HG03103 (cell line): ENCODE measurements at regions not wholly inside any gene's neighbourhood (a gene's known extent, or its start where the extent isn't known, plus 50 kb on each side); places are given as distances from the start of the nearest gene placed in this dataset.

Experiments used
- ATAC-seq: cut with Tn5 transposase; IDR thresholded peaks from one replicate; pipeline ENCODE4 v1.9.1; 2021; ENCODE audit warnings: low read depth; ENCODE audit not compliant: unreplicated experiment

- ATAC-seq: no peak
These were observed 439.2 kb upstream of the SOX9 start for GRCh38 chr17:71681427-71682173.

GRCh38 chr17:71682174-71682494 is 438.7 kb upstream of the SOX9 start:
- no peak for ATAC-seq

GRCh38 chr17:71689782-71690181 is 431.0 kb upstream of the SOX9 start:
- ATAC-seq: no peak

DNA sequence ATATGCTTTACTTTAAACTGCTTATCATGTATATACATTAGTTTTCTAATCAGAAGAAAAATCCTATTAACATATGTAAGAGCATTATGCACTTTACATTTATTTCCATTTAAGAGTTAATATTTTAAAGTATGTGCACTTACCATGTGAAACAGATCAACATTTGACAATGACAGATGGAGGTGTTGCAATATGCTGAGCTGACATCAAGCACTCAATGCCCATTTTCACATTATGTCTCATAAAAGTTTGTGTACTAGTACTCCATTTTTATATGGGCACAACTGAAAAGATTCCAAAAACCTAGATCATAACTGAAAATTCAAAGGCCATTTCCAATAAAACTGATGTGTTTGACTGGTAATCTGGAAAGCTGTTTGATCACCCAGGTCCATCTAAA is 420.9 kb upstream of the SOX9 start:
- ATAC-seq: no peak

GRCh38 chr17:71703701-71704100 is 417.1 kb upstream of the SOX9 start:
- no peak for ATAC-seq

DNA sequence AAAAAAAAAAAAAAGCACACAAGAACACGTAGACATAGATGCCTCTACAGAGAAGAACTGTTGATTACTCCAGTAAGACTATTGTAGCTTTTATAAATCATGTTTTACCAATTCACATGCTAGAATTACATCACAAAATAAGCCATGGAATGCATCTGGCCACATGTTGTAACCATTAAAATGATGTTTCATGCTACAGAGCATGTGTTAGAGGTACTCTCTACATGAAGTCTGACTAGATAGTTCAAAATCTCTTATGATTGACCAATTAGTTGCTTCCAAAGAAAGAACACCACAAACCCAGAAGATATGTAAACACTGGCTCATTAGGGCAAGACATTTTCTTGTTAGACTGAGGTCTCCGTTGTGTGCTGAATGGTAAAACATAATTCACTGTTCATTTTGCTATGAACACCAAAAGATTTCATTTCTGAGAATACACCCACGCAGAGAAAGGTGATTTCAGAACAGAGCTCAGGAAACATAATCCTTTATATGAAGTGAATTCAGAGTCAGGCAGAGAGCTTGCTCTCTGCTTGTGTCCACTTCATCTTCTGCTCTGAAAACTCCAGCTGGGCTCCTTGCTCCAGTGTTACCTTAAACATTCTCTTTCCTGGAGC is 411.4 kb upstream of the SOX9 start:
- ATAC-seq: no peak

DNA sequence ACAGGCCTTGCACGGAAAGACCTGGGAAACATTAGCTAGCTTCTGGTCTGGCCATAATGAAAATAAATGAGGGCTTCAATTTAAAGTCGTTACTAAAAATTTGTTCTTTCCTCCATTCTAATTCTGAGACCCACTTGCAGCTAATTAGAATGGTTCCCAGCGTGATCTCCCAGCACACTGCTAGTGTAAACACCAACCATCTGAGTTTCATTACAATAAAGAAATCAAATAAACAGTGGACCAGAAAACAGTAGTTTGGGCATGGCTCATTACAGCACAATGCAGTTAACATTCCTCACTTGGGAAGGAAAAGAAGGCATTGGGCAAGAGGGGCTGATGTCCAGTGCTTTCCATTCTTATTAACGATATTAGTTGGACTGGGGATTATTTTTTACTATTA is 410.9 kb upstream of the SOX9 start:
- no peak for ATAC-seq

DNA sequence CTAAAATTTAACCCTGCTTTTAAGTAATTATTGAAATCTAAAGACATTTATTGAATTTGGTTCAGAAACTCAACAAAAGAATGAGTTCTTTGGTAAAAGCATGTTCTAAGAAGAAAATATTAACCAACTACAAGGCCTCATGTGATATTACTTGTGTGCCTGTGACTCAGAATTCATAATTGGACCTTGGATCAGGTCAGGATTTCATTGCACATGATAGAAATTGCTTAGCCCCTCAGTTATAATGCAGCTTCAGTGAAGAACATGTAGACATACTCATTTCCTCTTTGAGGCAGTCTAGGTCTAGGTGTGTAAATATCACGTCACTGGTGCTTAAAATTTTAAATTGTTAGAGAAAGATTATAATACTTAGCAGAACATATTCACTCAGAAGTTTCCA is 410.0 kb upstream of the SOX9 start:
- ATAC-seq: no peak

DNA sequence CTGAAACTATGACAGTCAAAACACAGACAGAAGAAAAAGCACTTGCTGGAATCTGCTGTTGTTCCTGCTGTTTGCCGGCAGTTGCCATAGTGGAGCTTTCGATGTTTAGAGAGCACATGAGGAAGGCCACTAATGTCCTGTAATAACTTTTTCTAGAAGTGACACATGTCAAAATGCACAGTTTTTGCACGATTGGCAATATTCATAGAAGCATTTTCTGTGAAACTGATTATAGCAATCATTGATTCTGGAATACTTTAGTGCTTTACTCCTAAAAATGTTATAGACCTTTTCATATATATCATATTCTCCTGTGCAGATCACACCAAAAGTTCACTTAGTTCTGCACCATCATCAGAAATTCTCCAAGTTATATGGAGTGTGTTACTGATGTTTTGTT is 407.0 kb upstream of the SOX9 start:
- ATAC-seq: no peak

DNA sequence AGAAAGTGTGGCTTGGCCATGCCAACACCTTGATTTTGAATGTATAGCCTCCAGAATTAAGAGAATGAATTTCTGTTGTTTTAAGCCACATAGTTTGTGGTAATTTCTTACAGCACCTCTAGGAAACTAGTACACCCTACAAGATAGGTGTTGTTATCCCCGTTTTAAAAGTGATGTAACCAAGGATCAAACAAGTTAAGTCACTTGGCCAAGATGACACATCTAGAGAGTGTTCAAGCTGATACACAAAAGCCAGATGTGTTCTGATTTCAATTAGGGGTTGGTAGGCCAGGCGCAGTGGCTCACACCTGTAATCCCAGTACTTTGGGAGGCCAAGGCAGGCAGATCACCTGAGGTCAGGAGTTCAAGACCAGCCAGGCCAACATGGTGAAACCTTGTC is 396.5 kb upstream of the SOX9 start:
- no peak for ATAC-seq

DNA sequence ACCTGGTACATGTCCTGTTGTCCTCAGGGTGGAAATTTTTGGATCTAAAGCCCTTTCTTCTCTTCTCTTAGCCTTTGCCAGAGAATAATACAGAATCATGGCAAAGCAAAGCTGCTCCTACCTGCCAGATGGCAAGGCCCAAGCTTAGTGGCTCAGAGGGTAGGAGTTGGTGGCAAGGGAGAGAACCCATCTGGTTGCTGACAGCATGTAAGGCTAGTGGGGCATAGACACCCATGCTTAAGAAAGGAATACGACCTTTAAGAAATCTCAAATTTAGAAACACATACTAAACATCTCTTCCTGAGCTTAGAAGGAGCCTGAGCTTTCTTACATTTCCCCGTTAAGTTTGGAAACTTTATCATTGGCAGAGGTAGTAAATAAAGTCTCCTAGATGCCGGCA is 395.0 kb upstream of the SOX9 start:
- ATAC-seq: no peak

GRCh38 chr17:71726341-71726740 is 394.5 kb upstream of the SOX9 start:
- no peak for ATAC-seq

DNA sequence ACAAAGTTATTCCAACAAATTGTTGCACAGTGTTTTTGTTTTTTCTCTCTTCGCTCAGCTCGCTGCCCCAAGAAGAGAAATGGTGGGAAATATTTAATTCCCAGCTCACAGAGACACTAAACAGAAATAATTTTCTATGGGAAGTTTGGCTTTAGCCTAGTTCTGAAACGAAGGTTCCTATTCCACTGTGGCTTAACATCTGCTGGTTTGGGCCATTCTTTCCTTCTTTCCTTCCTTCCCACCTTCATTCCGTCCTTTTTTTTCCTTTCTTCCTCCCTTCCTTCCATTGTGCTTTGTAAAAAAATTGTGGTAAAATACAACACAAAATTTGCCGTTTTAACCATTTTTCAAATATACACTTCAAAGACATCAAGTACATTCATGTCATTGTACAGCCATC is 393.5 kb upstream of the SOX9 start:
- no peak for ATAC-seq

DNA sequence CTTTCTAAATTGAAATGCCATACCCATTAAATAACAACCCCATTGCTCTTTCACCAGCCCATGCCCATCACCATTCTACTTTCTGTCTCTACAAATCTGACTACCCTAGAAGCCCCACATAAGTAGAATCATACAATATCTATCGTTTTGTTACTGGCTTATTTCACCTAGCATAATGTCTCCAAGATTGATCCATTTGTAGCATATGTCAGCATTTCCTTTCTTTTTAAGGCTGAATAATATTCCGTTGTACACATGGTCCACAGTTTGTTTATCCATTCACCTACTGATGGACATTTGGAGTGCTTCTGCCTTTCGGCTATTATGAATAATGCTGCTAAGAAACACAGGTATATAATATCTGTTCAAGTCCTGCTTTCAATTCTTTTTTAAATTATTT is 393.1 kb upstream of the SOX9 start:
- no peak for ATAC-seq

DNA sequence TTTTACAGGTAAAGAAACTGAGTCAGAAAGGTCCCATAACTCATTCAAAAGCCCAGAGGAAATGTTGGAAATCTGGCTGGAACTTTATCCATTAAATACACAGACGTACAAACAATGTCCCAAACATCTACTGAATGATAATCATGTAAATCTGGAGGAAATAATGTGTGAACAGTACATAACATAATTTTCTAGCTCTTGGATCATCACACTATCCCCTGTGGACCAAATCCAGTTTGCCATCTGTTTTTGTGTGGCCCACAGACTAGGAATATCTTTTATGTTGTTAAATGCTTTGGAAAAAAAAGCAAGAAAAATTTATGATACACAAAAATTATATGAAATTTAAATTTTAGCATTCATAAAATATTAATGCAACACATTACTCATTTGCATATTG is 389.9 kb upstream of the SOX9 start:
- no peak for ATAC-seq

GRCh38 chr17:71735893-71736292 is 384.9 kb upstream of the SOX9 start:
- no peak for ATAC-seq

DNA sequence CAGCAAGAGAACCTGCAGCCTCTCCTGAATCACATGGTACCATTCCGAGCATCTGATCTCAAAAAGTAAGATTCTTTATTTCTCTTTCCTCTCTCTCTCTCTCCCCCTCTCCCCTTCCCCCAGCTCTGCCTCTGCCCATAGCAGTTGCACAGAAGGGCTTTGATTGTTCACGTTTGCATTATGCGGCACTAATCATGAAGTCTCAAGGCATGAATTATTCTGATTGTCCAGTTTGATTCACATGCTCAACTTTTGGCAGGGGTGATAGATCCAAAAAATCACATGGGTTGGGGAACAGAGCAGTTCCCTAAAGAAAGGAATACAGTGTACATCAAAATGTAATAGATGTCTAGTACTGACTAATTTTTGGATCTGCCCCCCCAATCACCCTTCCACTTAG is 380.0 kb upstream of the SOX9 start:
- ATAC-seq: no peak

DNA sequence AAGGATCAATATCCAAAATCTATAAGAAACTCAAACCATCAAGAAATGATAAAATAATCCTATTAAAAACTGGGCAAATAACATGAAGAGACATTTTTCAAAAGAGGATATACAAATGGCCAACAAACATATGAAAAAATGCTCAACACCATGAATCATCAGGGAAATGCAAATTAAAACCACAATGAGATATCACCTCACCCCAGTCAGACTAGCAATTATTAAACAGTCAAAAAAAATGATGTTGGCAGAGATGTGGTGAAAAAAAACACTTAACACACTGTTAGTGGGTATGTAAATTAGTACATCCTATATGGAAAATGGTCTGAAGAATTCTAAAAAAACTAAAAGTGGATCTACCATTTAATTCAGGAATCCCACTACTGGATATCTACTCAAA is 379.0 kb upstream of the SOX9 start:
- ATAC-seq: no peak

GRCh38 chr17:71748872-71749271 is 371.9 kb upstream of the SOX9 start:
- no peak for ATAC-seq

- ATAC-seq: no peak
These were observed 367.8 kb upstream of the SOX9 start for GRCh38 chr17:71753070-71753469.

DNA sequence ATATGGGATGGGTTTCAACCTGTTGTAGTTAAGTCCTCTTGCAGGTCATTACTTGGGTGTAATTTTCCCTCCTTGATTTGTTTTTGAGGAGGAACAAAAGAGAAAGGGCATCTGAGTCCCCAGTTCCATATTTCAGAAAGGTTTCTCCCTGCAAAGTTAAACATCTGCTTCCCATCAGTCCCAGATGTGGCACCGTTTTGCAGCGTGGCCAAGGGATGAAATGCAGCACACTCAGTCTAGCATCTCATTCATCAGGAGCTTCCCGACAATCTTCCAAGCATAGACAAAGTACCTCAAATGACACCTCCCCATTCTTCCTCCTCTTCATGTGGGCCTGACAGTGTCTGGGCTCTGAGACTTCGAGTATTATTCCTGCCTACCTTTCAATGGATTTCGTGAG is 363.7 kb upstream of the SOX9 start:
- no peak for ATAC-seq

- ATAC-seq: no peak
These were observed 362.9 kb upstream of the SOX9 start for GRCh38 chr17:71757956-71758355.
